ENCODE measurements at regions not wholly inside any gene's neighbourhood (a gene's known extent, or its start where the extent isn't known, plus 50 kb on each side); places are given as distances from the start of the nearest gene placed in this dataset.

- intact Hi-C loops (cut with DNase I, micrococcal nuclease) = no loop called here
Observed at GRCh38 chr16:80285104-80285503, 255.7 kb upstream of the DYNLRB2 start.

GRCh38 chr16:80283466-80284392 lies 257.1 kb upstream of the DYNLRB2 start:
- ATAC-seq (ENCODE audit: poor library complexity) = no peak

More at GRCh38 chr16:80285104-80285503, 255.7 kb upstream of the DYNLRB2 start:
- Mint-ChIP-seq H3K36me3 (ENCODE audit: low read depth) (no peaks in the 10 kb centered on the region), H3K4me3 (no peak overlapping the region), H3K27ac (no peak overlapping the region), H3K9me3 (no peaks in the 10 kb centered on the region), H3K4me1 (ENCODE audit: low read depth) (no peaks in the 10 kb centered on the region), H3K27me3 (peaks cover 8% of the 10 kb centered on the region)
- TF ChIP-seq, protein P1, sequence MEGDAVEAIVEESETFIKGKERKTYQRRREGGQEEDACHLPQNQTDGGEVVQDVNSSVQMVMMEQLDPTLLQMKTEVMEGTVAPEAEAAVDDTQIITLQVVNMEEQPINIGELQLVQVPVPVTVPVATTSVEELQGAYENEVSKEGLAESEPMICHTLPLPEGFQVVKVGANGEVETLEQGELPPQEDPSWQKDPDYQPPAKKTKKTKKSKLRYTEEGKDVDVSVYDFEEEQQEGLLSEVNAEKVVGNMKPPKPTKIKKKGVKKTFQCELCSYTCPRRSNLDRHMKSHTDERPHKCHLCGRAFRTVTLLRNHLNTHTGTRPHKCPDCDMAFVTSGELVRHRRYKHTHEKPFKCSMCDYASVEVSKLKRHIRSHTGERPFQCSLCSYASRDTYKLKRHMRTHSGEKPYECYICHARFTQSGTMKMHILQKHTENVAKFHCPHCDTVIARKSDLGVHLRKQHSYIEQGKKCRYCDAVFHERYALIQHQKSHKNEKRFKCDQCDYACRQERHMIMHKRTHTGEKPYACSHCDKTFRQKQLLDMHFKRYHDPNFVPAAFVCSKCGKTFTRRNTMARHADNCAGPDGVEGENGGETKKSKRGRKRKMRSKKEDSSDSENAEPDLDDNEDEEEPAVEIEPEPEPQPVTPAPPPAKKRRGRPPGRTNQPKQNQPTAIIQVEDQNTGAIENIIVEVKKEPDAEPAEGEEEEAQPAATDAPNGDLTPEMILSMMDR (IDR thresholded peaks at IDR 0.05) = no peak
- H3K36me3 ChIP-seq (ENCODE audit: insufficient read depth, low read length) = no peaks in the 10 kb centered on the region
- ChIA-PET POLR2A (no interaction called here), CTCF (no interaction called here)
- ATAC-seq (ENCODE audit: poor library complexity) = no peak
- DNase-seq = no peak
- no peaks in the 10 kb centered on the region for H3K9me3 ChIP-seq (ENCODE audit: control insufficient read depth in 1 of 2, insufficient read depth in 1 of 2, low read length in 2 of 2)
- H3K27me3 ChIP-seq (ENCODE audit: control insufficient read depth in 1 of 2, insufficient read depth in 2 of 2, low read length in 2 of 2) = no peaks in the 10 kb centered on the region
- no peak overlapping the region for H3K27ac ChIP-seq (ENCODE audit: low read depth in 1 of 2, low read length in 2 of 2)
- H3K4me1 ChIP-seq (ENCODE audit: insufficient read depth, low read length) = no peaks in the 10 kb centered on the region
- H3K4me3 ChIP-seq (ENCODE audit: low read length) = no peak overlapping the region

GRCh38 chr16:80280557-80280956 lies 260.2 kb upstream of the DYNLRB2 start:
- no peaks in the 10 kb centered on the region for H3K4me1 ChIP-seq (ENCODE audit: insufficient read depth, low read length)
- ChIA-PET CTCF (no interaction called here), POLR2A (no interaction called here)
- Mint-ChIP-seq H3K9me3 (no peaks in the 10 kb centered on the region), H3K36me3 (ENCODE audit: low read depth) (no peaks in the 10 kb centered on the region), H3K27ac (no peak overlapping the region), H3K4me1 (ENCODE audit: low read depth) (no peaks in the 10 kb centered on the region), H3K4me3 (no peak overlapping the region), H3K27me3 (no peaks in the 10 kb centered on the region)
- H3K4me3 ChIP-seq (ENCODE audit: low read length) = no peak overlapping the region
- ATAC-seq (ENCODE audit: poor library complexity) = no peak
- H3K9me3 ChIP-seq (ENCODE audit: control insufficient read depth in 1 of 2, insufficient read depth in 1 of 2, low read length in 2 of 2) = no peaks in the 10 kb centered on the region
- DNase-seq = no peak
- TF ChIP-seq, protein P1 (IDR thresholded peaks at IDR 0.05) = no peak
- no peaks in the 10 kb centered on the region for H3K27me3 ChIP-seq (ENCODE audit: control insufficient read depth in 1 of 2, insufficient read depth in 2 of 2, low read length in 2 of 2)
- intact Hi-C loops (cut with DNase I, micrococcal nuclease) = no loop called here
- no peaks in the 10 kb centered on the region for H3K36me3 ChIP-seq (ENCODE audit: insufficient read depth, low read length)
- H3K27ac ChIP-seq (ENCODE audit: low read depth in 1 of 2, low read length in 2 of 2) = no peak overlapping the region

More at GRCh38 chr16:80283466-80284392, 257.1 kb upstream of the DYNLRB2 start:
- Histone ChIP-seq H3K36me3 (ENCODE audit: insufficient read depth, low read length) (no peaks in the 10 kb centered on the region), H3K4me1 (ENCODE audit: insufficient read depth, low read length) (no peaks in the 10 kb centered on the region), H3K27ac (ENCODE audit: low read depth in 1 of 2, low read length in 2 of 2) (no peak overlapping the region), H3K27me3 (ENCODE audit: control insufficient read depth in 1 of 2, insufficient read depth in 2 of 2, low read length in 2 of 2) (no peaks in the 10 kb centered on the region), H3K4me3 (ENCODE audit: low read length) (no peak overlapping the region), H3K9me3 (ENCODE audit: control insufficient read depth in 1 of 2, insufficient read depth in 1 of 2, low read length in 2 of 2) (no peaks in the 10 kb centered on the region)
- no peaks in the 10 kb centered on the region for H3K9me3 Mint-ChIP-seq
- intact Hi-C loops (cut with DNase I, micrococcal nuclease) = no loop called here
- H3K4me3 Mint-ChIP-seq = no peak overlapping the region
- CTCF ChIA-PET = no interaction called here
- no peaks in the 10 kb centered on the region for H3K4me1 Mint-ChIP-seq (ENCODE audit: low read depth)
- H3K36me3 Mint-ChIP-seq (ENCODE audit: low read depth) = no peaks in the 10 kb centered on the region
- DNase-seq = no peak
- H3K27me3 Mint-ChIP-seq = no peaks in the 10 kb centered on the region
- H3K27ac Mint-ChIP-seq = no peak overlapping the region
- POLR2A ChIA-PET = no interaction called here
- TF ChIP-seq, protein P1 (IDR thresholded peaks at IDR 0.05) = no peak

All from CD4-positive, alpha-beta T cell (primary cell).